AG10803 (cell line): ENCODE measurements at regions not wholly inside any gene's neighbourhood (a gene's known extent, or its start where the extent isn't known, plus 50 kb on each side); places are given as distances from the start of the nearest gene placed in this dataset.
A peak's percentile ranks its signal among the peaks of the same experiment; 100 is the strongest.
"Not testable (repeated sequence)": the region's sequence is repeated elsewhere in the genome, so short reads cannot be mapped to it uniquely, and the experiment has no call there.

ENCODE experiments used
- DNase-seq: peaks from one replicate; pipeline ENCODE4 v3.0.0; 2010; ENCODE audit warnings: low read depth
- H3K4me3 ChIP-seq: 2 replicates; pipeline ENCODE4 v1.5.1; 2011; ENCODE audit warnings: mild to moderate bottlenecking, low read length, control low read depth
- CTCF ChIP-seq: conservative IDR thresholded peaks from 2 replicates; pipeline ENCODE4 v1.5.1; 2011; ENCODE audit warnings: mild to moderate bottlenecking, low read length, control low read depth, inconsistent platforms

DNA sequence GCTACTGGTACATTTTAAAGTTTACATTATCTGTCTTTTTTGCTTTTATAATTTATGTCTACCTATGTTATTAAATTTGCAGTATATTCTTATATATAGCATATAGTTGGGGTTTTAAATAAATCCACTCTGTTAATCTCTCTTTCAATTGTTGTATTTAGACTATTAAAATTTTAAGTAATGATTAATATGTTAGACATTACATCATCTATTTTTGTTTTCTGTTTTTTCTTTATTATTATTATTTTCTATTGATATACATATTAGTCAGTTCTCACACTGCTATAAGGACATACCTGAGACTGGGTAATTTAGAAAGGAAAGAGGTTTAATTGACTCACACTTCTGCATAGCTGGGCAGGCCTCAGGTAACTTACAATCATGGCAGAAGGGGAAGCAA, 1338.2 kb upstream of the GJE1 start:
- no peak for TF ChIP-seq CTCF
- H3K4me3 ChIP-seq, result no peak overlapping the region
- no peak for DNase-seq

DNA sequence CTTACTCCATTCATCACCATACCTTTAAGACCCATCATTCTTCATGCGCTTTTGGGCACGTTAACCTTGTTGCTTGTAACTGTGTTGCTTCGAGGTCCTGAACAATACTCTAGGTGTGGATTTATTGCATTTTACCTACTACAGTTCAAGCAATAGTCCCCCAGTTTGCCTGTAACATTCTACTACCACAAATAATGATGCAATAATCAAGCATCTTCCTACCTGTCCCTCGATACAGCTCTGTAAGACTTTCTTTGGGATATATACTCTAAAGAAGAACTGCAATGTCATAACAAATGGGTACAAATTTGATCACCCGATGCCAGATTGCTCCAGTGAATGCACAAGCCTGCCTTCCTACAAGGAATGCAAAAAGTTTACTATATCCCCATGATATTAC, 1342.6 kb upstream of the GJE1 start:
- no peak overlapping the region for H3K4me3 ChIP-seq
- DNase-seq, result no peak
- no peak for TF ChIP-seq CTCF

DNA sequence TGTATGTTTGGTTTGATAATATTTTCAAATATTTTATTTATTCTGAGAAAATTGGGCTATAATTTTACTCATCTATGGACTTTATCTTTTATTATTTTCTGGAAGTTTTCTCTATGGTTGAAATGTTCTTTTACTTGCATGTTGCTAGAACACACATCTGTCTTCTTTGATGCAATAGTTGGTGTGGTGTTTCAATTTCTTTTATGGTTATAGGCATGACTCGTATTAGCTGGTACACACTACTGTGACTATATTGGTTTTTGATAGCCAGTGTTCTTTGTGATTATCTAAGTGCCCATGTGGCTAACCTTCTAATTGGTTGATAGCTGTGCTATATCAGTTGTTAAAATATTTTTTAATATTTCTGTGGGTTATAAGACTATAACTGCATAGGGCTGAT, 1343.3 kb upstream of the GJE1 start:
- H3K4me3 ChIP-seq, result no peak overlapping the region
- no peak for TF ChIP-seq CTCF
- peak; percentile 28 for DNase-seq

DNA sequence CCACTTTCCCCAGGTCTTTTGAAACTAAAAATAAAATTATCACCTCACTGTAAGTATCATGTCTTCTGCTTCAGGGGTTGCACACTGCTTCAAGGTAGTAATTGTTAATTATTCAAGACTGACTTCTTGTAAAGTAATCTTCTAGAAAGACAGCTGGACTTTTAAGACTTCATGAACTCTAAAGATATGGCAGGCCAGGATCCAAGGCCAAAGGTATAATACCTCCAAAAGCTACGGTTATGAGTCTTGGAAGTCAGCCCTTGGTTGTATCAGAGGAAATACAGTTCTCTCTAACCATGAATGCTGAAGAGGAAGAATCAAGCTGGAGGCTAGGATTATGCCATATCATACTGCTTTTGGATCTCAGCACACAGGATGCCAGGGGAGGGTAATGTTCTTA, 1346.8 kb upstream of the GJE1 start:
- no peak for TF ChIP-seq CTCF
- DNase-seq, result no peak
- H3K4me3 ChIP-seq, result no peak overlapping the region

DNA sequence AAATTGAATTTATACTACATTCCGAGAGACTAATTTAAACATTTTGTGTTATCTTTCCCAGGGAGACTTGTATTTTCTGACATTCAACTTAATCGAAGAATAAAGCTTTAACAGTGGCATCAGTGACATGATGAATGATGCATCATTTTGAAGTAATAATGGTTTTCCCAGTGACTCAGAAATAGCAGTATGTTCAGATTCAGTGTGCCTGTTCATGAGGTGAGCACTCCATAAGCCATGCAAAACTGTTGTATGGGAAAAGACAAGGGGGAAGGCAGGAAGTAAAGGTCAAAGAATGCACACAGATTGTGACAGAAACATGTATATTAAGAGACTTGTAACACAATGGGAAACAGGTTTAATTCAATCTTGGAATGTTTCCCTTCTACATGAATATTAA, 1348.2 kb upstream of the GJE1 start:
- peak; percentile 35 for DNase-seq
- no peak overlapping the region for H3K4me3 ChIP-seq
- TF ChIP-seq CTCF, result no peak

DNA sequence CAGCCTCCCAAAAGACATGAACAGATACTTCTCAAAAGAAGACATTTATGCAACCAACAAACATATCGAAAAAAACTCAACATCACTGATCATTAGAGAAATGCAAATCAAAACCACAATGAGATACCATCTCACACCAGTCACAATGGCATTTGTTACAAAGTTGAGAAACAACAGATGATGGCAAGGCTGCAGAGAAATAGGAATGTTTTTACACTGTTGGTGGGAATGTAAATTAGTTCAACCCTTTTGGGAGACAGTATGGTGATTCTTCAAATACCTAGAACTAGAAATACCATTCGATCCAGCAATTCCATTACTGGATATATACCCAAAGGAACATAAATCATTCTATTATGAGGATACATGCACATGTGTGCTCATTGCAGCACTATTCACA, 1349.2 kb upstream of the GJE1 start:
- not testable (repeated sequence) for H3K4me3 ChIP-seq
- peak; percentile 97 for DNase-seq

DNA sequence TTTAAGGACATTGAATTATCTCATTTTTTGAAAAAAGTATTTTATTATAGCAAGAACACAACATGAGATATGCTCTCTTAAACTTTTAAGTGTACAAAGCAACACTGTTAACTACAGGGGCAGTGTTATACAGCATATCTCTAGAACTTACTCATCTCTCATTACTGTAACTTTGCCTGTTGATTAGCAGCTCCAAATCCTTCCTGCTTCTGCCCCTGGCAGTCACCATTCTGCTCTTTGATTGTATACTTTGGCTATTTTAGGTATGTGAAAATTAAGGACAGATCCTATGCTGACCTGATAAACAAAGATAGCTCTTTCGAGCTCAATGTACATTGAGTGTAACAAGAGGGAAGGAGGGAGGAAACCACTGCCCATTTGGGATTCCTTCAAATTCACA, 1349.8 kb upstream of the GJE1 start:
- no peak for TF ChIP-seq CTCF
- H3K4me3 ChIP-seq, result no peak overlapping the region
- DNase-seq, result peak; percentile 57

DNA sequence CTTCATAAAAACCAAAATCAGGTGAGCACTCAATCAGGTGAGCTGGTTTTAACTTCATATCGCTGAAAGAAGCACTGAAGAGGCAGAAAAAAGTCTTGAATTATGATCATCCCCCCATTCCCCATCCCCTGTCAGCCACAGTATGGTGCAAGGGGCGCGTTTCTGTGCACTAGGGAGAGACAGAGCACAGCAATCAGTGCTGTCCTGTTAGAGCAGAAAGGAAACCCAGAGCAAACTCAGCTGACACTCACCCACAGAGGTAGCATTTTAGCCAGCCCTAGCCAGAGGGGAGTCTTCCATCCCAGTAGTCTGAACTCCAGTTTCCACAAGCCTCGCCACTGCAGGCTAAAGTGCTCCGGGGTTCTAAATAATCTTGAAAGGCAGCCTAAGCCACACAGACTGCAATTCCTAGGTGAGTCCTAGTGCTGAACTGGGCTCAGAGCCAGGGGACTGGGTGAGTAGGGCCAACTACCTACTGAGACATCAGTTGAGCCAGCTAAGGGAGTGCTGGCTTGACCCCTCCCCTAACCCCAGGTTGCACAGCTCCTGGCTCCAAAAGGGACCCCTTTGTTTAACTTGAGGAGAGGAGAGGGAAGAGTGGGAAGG, 1352.6 kb upstream of the GJE1 start:
- no peak for TF ChIP-seq CTCF
- no peak overlapping the region for H3K4me3 ChIP-seq
- DNase-seq, result no peak
